H1 (cell line): ENCODE measurements at regions not wholly inside any gene's neighbourhood (a gene's known extent, or its start where the extent isn't known, plus 50 kb on each side); places are given as distances from the start of the nearest gene placed in this dataset.

Experiments
- CTCF ChIA-PET: fragments of 300-600 bp; sonication (Branson Sonifier 250); formaldehyde crosslinking; loops from one replicate; lab custom pipeline; 2021; ENCODE audit not compliant: partially characterized antibody; lab: Charles Lee
- POLR2A ChIA-PET: fragments of 300-600 bp; sonication (Branson Sonifier 250); formaldehyde crosslinking; loops from one replicate; lab custom pipeline; 2021; ENCODE audit warnings: inconsistent platforms; ENCODE audit not compliant: partially characterized antibody; lab: Charles Lee
- DNase-seq, 2 experiments: peaks; one replicate each; pipeline versions ENCODE4 v3.0.0 to v3.0.0-alpha.2; 2010 to 2022; ENCODE audit warnings: low spot score in 2 of 2, low read depth in 1 of 2, mixed read lengths in 1 of 2
- FAIRE-seq: peaks from 2 replicates; lab custom pipeline; 2011; peaks lifted over from hg19 to GRCh38; lab: Jason Lieb, UNC
- H2AFZ ChIP-seq: 2 replicates; pipeline ENCODE4 v1.8.1; 2012; ENCODE audit warnings: low read length, inconsistent platforms
- H2AK5ac ChIP-seq: 2 replicates; pipeline ENCODE4 v1.6.1; 2013; ENCODE audit warnings: low read depth, low read length
- H2BK120ac ChIP-seq: replicated peaks from 2 replicates; pipeline ENCODE3; 2013; ENCODE audit warnings: low read depth, low read length, inconsistent platforms
- H2BK12ac ChIP-seq: 2 replicates; pipeline ENCODE4 v1.6.1; 2013; ENCODE audit warnings: low read depth, low read length
- H2BK15ac ChIP-seq: 2 replicates; pipeline ENCODE4 v1.6.1; 2013; ENCODE audit warnings: low read length
- H2BK20ac ChIP-seq: 2 replicates; pipeline ENCODE4 v1.6.1; 2013; ENCODE audit warnings: low read length
- H2BK5ac ChIP-seq: 2 replicates; pipeline ENCODE4 v1.6.1; 2013; ENCODE audit warnings: low read depth, low read length
- H3K14ac ChIP-seq: 2 replicates; pipeline ENCODE4 v1.6.1; 2013; ENCODE audit warnings: inconsistent platforms; ENCODE audit not compliant: insufficient read length
- H3K18ac ChIP-seq: 2 replicates; pipeline ENCODE4 v1.6.1; 2013; ENCODE audit warnings: low read length; ENCODE audit errors: extremely low read depth
- H3K23ac ChIP-seq: 2 replicates; pipeline ENCODE4 v1.6.1; 2013; ENCODE audit warnings: inconsistent platforms; ENCODE audit not compliant: insufficient read length
- H3K23me2 ChIP-seq: 2 replicates; pipeline ENCODE4 v1.6.1; 2013; ENCODE audit warnings: low read depth, low read length
- H3K27ac ChIP-seq: 2 replicates; pipeline ENCODE4 v1.6.1; 2011; ENCODE audit warnings: low read depth, low read length, inconsistent platforms
- H3K27me3 ChIP-seq, 4 experiments: replicated peaks in 1 of 4; 1 replicate in 1 of 4; 2 replicates in 3 of 4; pipeline versions ENCODE4 v1.6.1 to v1.8.1; 2011 to 2013; ENCODE audit warnings: low read length in 3 of 4, mild to moderate bottlenecking in 3 of 4, inconsistent platforms in 2 of 4, mixed read lengths in 2 of 4, moderate library complexity in 1 of 4; ENCODE audit not compliant: control insufficient read depth in 3 of 4, insufficient read depth in 3 of 4; ENCODE audit errors: extremely low read depth in 1 of 4
- H3K36me3 ChIP-seq, 4 experiments: 2 replicates each; pipeline versions ENCODE4 v1.6.1 to v1.8.1; 2011 to 2013; ENCODE audit warnings: mild to moderate bottlenecking in 4 of 4, low read length in 3 of 4, moderate library complexity in 2 of 4, control low read depth in 1 of 4, inconsistent platforms in 1 of 4; ENCODE audit not compliant: insufficient read depth in 4 of 4, control insufficient read depth in 2 of 4
- H3K4ac ChIP-seq: replicated peaks from 2 replicates; pipeline ENCODE3; 2013; ENCODE audit warnings: low read length, low read depth, mixed read lengths, inconsistent platforms; ENCODE audit not compliant: insufficient read length
- H3K4me1 ChIP-seq, 4 experiments: replicated peaks in 1 of 4; 1 replicate in 1 of 4; 2 replicates in 3 of 4; pipeline versions ENCODE4 v1.6.1 to v1.8.1; 2011 to 2013; ENCODE audit warnings: low read length in 3 of 4, inconsistent platforms in 2 of 4, mixed read lengths in 1 of 4; ENCODE audit not compliant: insufficient read depth in 4 of 4, control insufficient read depth in 3 of 4
- H3K4me2 ChIP-seq, 2 experiments: 2 replicates each; pipeline versions ENCODE4 v1.6.1 to v1.8.1; 2011 to 2013; ENCODE audit warnings: low read depth in 2 of 2, low read length in 2 of 2, control low read depth in 1 of 2, inconsistent platforms in 1 of 2, mild to moderate bottlenecking in 1 of 2; ENCODE audit not compliant: insufficient read depth in 1 of 2
- H3K4me3 ChIP-seq, 4 experiments: fragments of 200-600, 300-600 bp in 1 of 4; sonication (generic), shearing (Covaris generic), sonication (Bioruptor Twin) in 1 of 4; 2 replicates each; pipeline versions ENCODE4 v1.5.1 to v1.8.1; 2011 to 2016; ENCODE audit warnings: low read length in 4 of 4, low read depth in 3 of 4, control low read depth in 2 of 4, inconsistent platforms in 2 of 4, mild to moderate bottlenecking in 2 of 4, mixed read lengths in 1 of 4, moderate library complexity in 1 of 4; ENCODE audit not compliant: insufficient read depth in 2 of 4; ENCODE audit errors: extremely low read depth in 1 of 4
- H3K56ac ChIP-seq: replicated peaks from 2 replicates; pipeline ENCODE3; 2013; ENCODE audit warnings: low read depth, mild to moderate bottlenecking, mixed read lengths, low read length, inconsistent platforms; ENCODE audit not compliant: insufficient read length
- H3K79me1 ChIP-seq: 2 replicates; pipeline ENCODE4 v1.6.1; 2013; ENCODE audit warnings: low read depth, low read length, control low read depth
- H3K79me2 ChIP-seq, 2 experiments: 2 replicates each; pipeline versions ENCODE4 v1.6.1 to v1.8.1; 2012 to 2013; ENCODE audit warnings: low read length in 2 of 2, mild to moderate bottlenecking in 2 of 2, inconsistent platforms in 1 of 2; ENCODE audit not compliant: insufficient read depth in 2 of 2, control insufficient read depth in 1 of 2
- H3K9ac ChIP-seq, 4 experiments: replicated peaks in 1 of 4; 1 replicate in 1 of 4; 2 replicates in 3 of 4; pipeline versions ENCODE4 v1.6.1 to v1.8.1; 2011 to 2013; ENCODE audit warnings: low read depth in 3 of 4, low read length in 3 of 4, control low read depth in 2 of 4, mild to moderate bottlenecking in 2 of 4, moderate library complexity in 2 of 4, inconsistent platforms in 1 of 4; ENCODE audit errors: extremely low read depth in 1 of 4
- H3K9me3 ChIP-seq, 2 experiments: 2 replicates each; pipeline versions ENCODE4 v1.6.1 to v1.8.1; 2012 to 2013; ENCODE audit warnings: mild to moderate bottlenecking in 2 of 2, moderate library complexity in 2 of 2, control low read depth in 1 of 2, inconsistent platforms in 1 of 2, low read depth in 1 of 2, low read length in 1 of 2, mixed read lengths in 1 of 2; ENCODE audit not compliant: insufficient read depth in 2 of 2
- H4K20me1 ChIP-seq, 2 experiments: replicated peaks in 1 of 2; 2 replicates each; pipeline versions ENCODE3 to v1.8.1; 2011 to 2013; ENCODE audit warnings: inconsistent platforms in 2 of 2, low read length in 2 of 2, mild to moderate bottlenecking in 1 of 2; ENCODE audit not compliant: insufficient read depth in 2 of 2, control insufficient read depth in 1 of 2
- H4K5ac ChIP-seq: 2 replicates; pipeline ENCODE4 v1.6.1; 2013; ENCODE audit warnings: low read length, low read depth, mixed read lengths, inconsistent platforms; ENCODE audit not compliant: insufficient read length
- H4K8ac ChIP-seq: 2 replicates; pipeline ENCODE4 v1.8.0; 2013; ENCODE audit warnings: mild to moderate bottlenecking, moderate library complexity, low read length, inconsistent platforms; ENCODE audit not compliant: insufficient read depth; ENCODE audit errors: extremely low read depth
- H4K91ac ChIP-seq: replicated peaks from 2 replicates; pipeline ENCODE3; 2013; ENCODE audit warnings: low read length, mixed read lengths, inconsistent platforms; ENCODE audit not compliant: insufficient read length
- ASH2L ChIP-seq: fragments of 200-600, 300-600 bp; sonication (generic); IDR thresholded peaks from one replicate; pipeline ENCODE4 v1.7.1; 2017; ENCODE audit warnings: low read length
- BACH1 ChIP-seq: IDR thresholded peaks from 2 replicates; pipeline ENCODE4 v1.6.1; 2012; ENCODE audit warnings: low read length, improper control_type of control experiment
- BRCA1 ChIP-seq: IDR thresholded peaks from 2 replicates; pipeline ENCODE4 v1.6.1; 2012; ENCODE audit warnings: low read depth, low read length, improper control_type of control experiment
- CBX5 ChIP-seq: fragments of 300-800, 300-1000 bp; sonication (generic); IDR thresholded peaks from 2 replicates; pipeline ENCODE4 v1.7.1; 2016; ENCODE audit warnings: antibody characterized with exemption, low read length, low read depth
- CTBP2 ChIP-seq: IDR thresholded peaks from 2 replicates; pipeline ENCODE4 v1.7.0; 2011; ENCODE audit warnings: borderline replicate concordance, mild to moderate bottlenecking, moderate library complexity, mixed read lengths, low read length; ENCODE audit not compliant: insufficient read depth, insufficient read length
- POLR2AphosphoS5 ChIP-seq: IDR thresholded peaks from 2 replicates; pipeline ENCODE4 v1.6.1; 2011; ENCODE audit warnings: low read depth, low read length
- SIRT6 ChIP-seq: IDR thresholded peaks from one replicate; pipeline ENCODE4 v1.7.1; 2012; ENCODE audit warnings: low read length, inconsistent platforms
- WGBS, 2 experiments: shearing (Covaris generic) in 1 of 2; methylation state at CpG; one replicate each; pipeline versions ENCODE4 v1.1.6 to v1.1.7; 2013 to 2015; ENCODE audit warnings: low lambda C conversion rate in 2 of 2, mixed read lengths in 2 of 2, inconsistent platforms in 1 of 2, low coverage in 1 of 2, missing lambda C conversion rate in 1 of 2; ENCODE audit not compliant: insufficient replicate concordance in 2 of 2, insufficient coverage in 1 of 2, insufficient read length in 1 of 2; ENCODE audit errors: extremely low coverage in 1 of 2, missing lambda C conversion rate in 1 of 2; 5-methylcytosine and 5-hydroxymethylcytosine counted together
- TF ChIP-seq, protein P1 (sequence below), 3 experiments: IDR thresholded peaks; 1 replicate in 2 of 3; 2 replicates in 1 of 3; pipeline versions ENCODE4 v1.5.1 to v1.6.1; 2011; ENCODE audit warnings: low read length in 3 of 3, mild to moderate bottlenecking in 3 of 3, inconsistent platforms in 2 of 3, low read depth in 1 of 3, moderate library complexity in 1 of 3; ENCODE audit not compliant: insufficient read depth in 1 of 3; ENCODE audit errors: control extremely low read depth in 1 of 3
- TF ChIP-seq, protein P2 (sequence below): IDR thresholded peaks from 2 replicates; pipeline ENCODE4 v1.6.1; 2011; ENCODE audit warnings: low read depth, mild to moderate bottlenecking, low read length; ENCODE audit not compliant: insufficient read depth

DNA sequence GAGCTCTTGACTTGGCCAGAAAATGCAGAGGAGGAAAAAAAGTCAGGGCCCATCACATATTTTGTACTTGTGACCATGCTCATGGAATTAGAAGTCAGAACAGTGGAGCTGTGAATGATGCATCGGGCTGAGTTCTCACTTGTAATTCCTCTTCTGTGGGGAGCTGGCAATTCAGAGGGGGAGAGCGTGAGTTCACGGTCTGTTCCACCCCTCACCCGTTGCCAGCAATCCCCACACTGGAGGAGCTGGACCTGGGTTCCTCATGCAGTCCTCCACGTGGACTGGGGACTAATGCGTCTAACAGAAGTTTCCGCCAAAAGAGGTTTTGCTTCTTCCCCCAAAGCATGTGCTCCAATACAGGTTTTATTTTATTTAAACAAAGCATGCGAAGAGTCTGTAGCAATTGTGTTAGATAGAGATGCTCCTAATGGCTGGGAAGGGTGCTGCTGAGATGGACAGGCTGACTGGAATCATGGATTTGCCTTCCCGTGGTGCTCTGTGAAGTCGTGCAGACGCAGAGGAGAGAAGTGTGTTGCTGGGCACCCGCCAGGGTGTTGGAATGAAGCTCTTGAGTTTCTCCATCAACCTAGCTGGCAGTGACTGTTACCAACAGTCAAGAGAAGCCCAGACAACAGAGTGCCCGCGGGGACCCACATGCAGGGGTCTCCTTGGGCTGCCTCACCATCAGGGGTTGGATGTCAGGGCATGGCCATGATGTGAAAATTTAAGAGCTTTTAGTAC is 77.4 kb upstream of the PCSK6 start:
- Histone ChIP-seq H3K4me3 (no peak overlapping the region), H4K91ac (no peak overlapping the region), H3K27me3 (peaks cover 0 to 3% (median 0%) of the 10 kb centered on the region in 4 experiments; a peak in 1 of 7 replicates), H4K8ac (no peak overlapping the region), H2BK5ac (no peak overlapping the region), H2AK5ac (no peak overlapping the region), H3K18ac (no peak overlapping the region), H3K27ac (no peak overlapping the region), H3K4me1 (no peaks in the 10 kb centered on the region), H3K36me3 (no peaks in the 10 kb centered on the region), H3K4ac (no peak overlapping the region), H2BK120ac (no peak overlapping the region), H3K79me2 (no peaks in the 10 kb centered on the region), H3K23me2 (no peaks in the 10 kb centered on the region), H2BK20ac (no peak overlapping the region), H3K4me2 (no peak overlapping the region), H2BK12ac (no peak overlapping the region), H4K5ac (no peak overlapping the region), H2AFZ (no peak overlapping the region), H3K79me1 (no peaks in the 10 kb centered on the region), H2BK15ac (no peak overlapping the region), H3K56ac (no peak overlapping the region), H4K20me1 (no peaks in the 10 kb centered on the region), H3K14ac (no peak overlapping the region), H3K9me3 (no peaks in the 10 kb centered on the region), H3K9ac (no peak overlapping the region), H3K23ac (no peak overlapping the region)
- TF ChIP-seq POLR2AphosphoS5 = no peak
- no peak for TF ChIP-seq BACH1
- TF ChIP-seq, protein P1, sequence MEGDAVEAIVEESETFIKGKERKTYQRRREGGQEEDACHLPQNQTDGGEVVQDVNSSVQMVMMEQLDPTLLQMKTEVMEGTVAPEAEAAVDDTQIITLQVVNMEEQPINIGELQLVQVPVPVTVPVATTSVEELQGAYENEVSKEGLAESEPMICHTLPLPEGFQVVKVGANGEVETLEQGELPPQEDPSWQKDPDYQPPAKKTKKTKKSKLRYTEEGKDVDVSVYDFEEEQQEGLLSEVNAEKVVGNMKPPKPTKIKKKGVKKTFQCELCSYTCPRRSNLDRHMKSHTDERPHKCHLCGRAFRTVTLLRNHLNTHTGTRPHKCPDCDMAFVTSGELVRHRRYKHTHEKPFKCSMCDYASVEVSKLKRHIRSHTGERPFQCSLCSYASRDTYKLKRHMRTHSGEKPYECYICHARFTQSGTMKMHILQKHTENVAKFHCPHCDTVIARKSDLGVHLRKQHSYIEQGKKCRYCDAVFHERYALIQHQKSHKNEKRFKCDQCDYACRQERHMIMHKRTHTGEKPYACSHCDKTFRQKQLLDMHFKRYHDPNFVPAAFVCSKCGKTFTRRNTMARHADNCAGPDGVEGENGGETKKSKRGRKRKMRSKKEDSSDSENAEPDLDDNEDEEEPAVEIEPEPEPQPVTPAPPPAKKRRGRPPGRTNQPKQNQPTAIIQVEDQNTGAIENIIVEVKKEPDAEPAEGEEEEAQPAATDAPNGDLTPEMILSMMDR (IDR thresholded peaks at IDR 0.05; ENCODE audit: control extremely low read depth in 1 of 3, insufficient read depth in 1 of 3, low read depth in 1 of 3, low read length in 3 of 3) = no peak
- TF ChIP-seq, protein P2, sequence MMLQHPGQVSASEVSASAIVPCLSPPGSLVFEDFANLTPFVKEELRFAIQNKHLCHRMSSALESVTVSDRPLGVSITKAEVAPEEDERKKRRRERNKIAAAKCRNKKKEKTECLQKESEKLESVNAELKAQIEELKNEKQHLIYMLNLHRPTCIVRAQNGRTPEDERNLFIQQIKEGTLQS = no peak
- no peak for TF ChIP-seq CTBP2
- no peak for TF ChIP-seq BRCA1
- no peak for TF ChIP-seq SIRT6
- no peak for TF ChIP-seq CBX5
- TF ChIP-seq ASH2L = no peak
- ChIA-PET POLR2A (no interaction called here), CTCF (interaction anchor here (0.9 to 3.0 kb wide), 7 partner anchors 9 to 74 kb away, joined by 3 to 9 read pairs (median 5); no protein-coding TSS in a partner anchor)
- FAIRE-seq = no peak
- peak in 1 of 2 experiments; percentile 22 for DNase-seq
- 93% methylated on average over 14 of the region's 14 CpGs; no CpG with 5 or more reads in 1 of the 2 experiments for WGBS, 2 experiments
